DOHH2 (cell line): ENCODE measurements at regions not wholly inside any gene's neighbourhood (a gene's known extent, or its start where the extent isn't known, plus 50 kb on each side); places are given as distances from the start of the nearest gene placed in this dataset.

Source experiments
- H3F3A ChIP-seq: fragments of 200-600 bp; sonication (generic), shearing (Covaris generic); 2 replicates; pipeline ENCODE4 v1.6.0; 2016; ENCODE audit warnings: antibody characterized with exemption, mild to moderate bottlenecking; ENCODE audit not compliant: control insufficient read depth, insufficient read depth
- H3K27ac ChIP-seq: fragments of 200-600 bp; sonication (generic); 2 replicates; pipeline ENCODE4 v1.5.1; 2014; ENCODE audit warnings: low read depth, mild to moderate bottlenecking, low read length, moderate library complexity
- H3K27me3 ChIP-seq: fragments of 200-600 bp; sonication (generic); 2 replicates; pipeline ENCODE4 v1.6.1; 2014; ENCODE audit warnings: mild to moderate bottlenecking, low read length, mixed read lengths; ENCODE audit not compliant: control insufficient read depth
- H3K36me3 ChIP-seq: fragments of 200-600 bp; sonication (generic); 2 replicates; pipeline ENCODE4 v1.6.1; 2014; ENCODE audit warnings: mild to moderate bottlenecking, low read length, moderate library complexity, mixed read lengths; ENCODE audit not compliant: control insufficient read depth
- H3K4me1 ChIP-seq: fragments of 200-600 bp; sonication (generic); 2 replicates; pipeline ENCODE4 v1.6.1; 2014; ENCODE audit warnings: mild to moderate bottlenecking, low read length, mixed read lengths; ENCODE audit not compliant: control insufficient read depth
- H3K4me2 ChIP-seq: fragments of 200-600 bp; sonication (generic); 2 replicates; pipeline ENCODE4 v1.6.0; 2014; ENCODE audit warnings: mild to moderate bottlenecking, low read length, moderate library complexity
- H3K4me3 ChIP-seq: fragments of 200-600 bp; sonication (generic); 2 replicates; pipeline ENCODE4 v1.5.1; 2014; ENCODE audit warnings: mild to moderate bottlenecking, low read length, mixed read lengths
- H3K79me2 ChIP-seq: fragments of 200-600 bp; sonication (generic); 2 replicates; pipeline ENCODE4 v1.6.1; 2014; ENCODE audit warnings: mild to moderate bottlenecking, low read length, mixed read lengths; ENCODE audit not compliant: control insufficient read depth
- H3K9me2 ChIP-seq: fragments of 200-600 bp; sonication (generic); replicated peaks from 2 replicates; pipeline ENCODE4 v1.6.1; 2014; ENCODE audit warnings: mild to moderate bottlenecking, low read length, mixed read lengths; ENCODE audit not compliant: control insufficient read depth
- H3K9me3 ChIP-seq: fragments of 200-600 bp; sonication (generic); 2 replicates; pipeline ENCODE4 v1.6.1; 2014; ENCODE audit warnings: antibody characterized with exemption, low read length, mixed read lengths; ENCODE audit not compliant: control insufficient read depth, insufficient read depth
- H4K20me1 ChIP-seq: fragments of 200-600 bp; sonication (generic); 2 replicates; pipeline ENCODE4 v1.6.0; 2014; ENCODE audit warnings: low read depth, mild to moderate bottlenecking, antibody characterized with exemption, low read length, moderate library complexity; ENCODE audit not compliant: control insufficient read depth, insufficient read depth
- EZH2phosphoT487 ChIP-seq: fragments of 200-600 bp; sonication (generic); IDR thresholded peaks from 2 replicates; pipeline ENCODE4 v1.6.1; 2017; ENCODE audit warnings: borderline replicate concordance, mild to moderate bottlenecking, antibody characterized with exemption, low read length, moderate library complexity, mixed read lengths
- TF ChIP-seq, protein P1 (sequence below): fragments of 200-600 bp; sonication (generic); IDR thresholded peaks from one replicate; pipeline ENCODE4 v1.5.1; 2014; ENCODE audit warnings: antibody characterized with exemption, mild to moderate bottlenecking, low read depth, low read length; ENCODE audit not compliant: poor library complexity, severe bottlenecking

DNA sequence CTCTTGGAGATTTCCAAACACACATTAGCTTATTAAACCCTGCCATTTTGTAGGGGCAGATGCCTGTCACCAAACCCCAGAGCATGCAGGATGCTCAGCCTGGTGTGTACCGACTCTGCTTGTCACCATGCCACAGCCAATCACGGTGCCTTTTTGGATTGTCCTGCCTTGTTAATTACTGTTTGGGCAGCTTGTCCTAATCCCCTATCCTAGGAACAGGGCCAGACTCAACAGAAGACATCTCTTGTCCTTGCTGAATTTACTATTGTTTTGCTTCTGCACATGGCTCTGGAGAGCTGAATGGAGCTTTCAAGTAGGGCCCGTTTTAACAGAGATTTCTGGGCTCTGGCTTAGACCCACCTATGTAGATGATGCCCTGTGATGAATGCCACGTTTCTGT lies 388.5 kb downstream of the AACS start:
- Histone ChIP-seq H3K4me2 (no peak overlapping the region), H3K27me3 (no peaks in the 10 kb centered on the region), H3K27ac (no peak overlapping the region), H3K79me2 (no peaks in the 10 kb centered on the region), H3K36me3 (no peaks in the 10 kb centered on the region), H3F3A (no peaks in the 10 kb centered on the region), H3K9me2 (no peaks in the 10 kb centered on the region), H4K20me1 (no peaks in the 10 kb centered on the region), H3K4me1 (peaks cover 25% of the 10 kb centered on the region), H3K9me3 (peaks cover 12% of the 10 kb centered on the region), H3K4me3 (no peak overlapping the region)
- TF ChIP-seq, protein P1, sequence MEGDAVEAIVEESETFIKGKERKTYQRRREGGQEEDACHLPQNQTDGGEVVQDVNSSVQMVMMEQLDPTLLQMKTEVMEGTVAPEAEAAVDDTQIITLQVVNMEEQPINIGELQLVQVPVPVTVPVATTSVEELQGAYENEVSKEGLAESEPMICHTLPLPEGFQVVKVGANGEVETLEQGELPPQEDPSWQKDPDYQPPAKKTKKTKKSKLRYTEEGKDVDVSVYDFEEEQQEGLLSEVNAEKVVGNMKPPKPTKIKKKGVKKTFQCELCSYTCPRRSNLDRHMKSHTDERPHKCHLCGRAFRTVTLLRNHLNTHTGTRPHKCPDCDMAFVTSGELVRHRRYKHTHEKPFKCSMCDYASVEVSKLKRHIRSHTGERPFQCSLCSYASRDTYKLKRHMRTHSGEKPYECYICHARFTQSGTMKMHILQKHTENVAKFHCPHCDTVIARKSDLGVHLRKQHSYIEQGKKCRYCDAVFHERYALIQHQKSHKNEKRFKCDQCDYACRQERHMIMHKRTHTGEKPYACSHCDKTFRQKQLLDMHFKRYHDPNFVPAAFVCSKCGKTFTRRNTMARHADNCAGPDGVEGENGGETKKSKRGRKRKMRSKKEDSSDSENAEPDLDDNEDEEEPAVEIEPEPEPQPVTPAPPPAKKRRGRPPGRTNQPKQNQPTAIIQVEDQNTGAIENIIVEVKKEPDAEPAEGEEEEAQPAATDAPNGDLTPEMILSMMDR: no peak
- TF ChIP-seq EZH2phosphoT487: no peak

DNA sequence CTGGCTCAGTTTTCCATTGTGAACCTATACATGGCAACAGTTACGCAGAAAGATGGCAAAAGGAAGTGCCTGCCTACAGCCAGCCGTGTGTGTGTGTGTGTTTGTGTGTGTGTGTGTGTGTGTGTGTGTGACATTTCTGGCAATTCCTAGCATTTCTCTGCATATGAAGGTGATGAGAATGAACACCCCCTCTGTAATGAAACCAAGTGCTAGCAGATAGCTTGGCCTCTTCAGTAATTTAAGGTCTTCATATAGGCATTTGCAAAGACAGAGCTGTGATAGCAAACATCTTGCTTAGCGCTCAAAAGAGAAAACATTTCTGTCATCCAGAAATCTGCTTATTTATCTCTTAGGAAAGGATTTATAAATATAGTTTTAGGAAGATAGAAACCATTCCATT lies 389.1 kb downstream of the AACS start:
- no peaks in the 10 kb centered on the region for H3K9me2 ChIP-seq
- no peak overlapping the region for H3K4me3 ChIP-seq
- H3K4me2 ChIP-seq: no peak overlapping the region
- TF ChIP-seq, protein P1: no peak
- no peak for TF ChIP-seq EZH2phosphoT487
- no peaks in the 10 kb centered on the region for H3K27me3 ChIP-seq
- H3K27ac ChIP-seq: no peak overlapping the region
- H3K36me3 ChIP-seq: no peaks in the 10 kb centered on the region
- no peaks in the 10 kb centered on the region for H4K20me1 ChIP-seq
- H3K9me3 ChIP-seq: peaks cover 18% of the 10 kb centered on the region
- H3K79me2 ChIP-seq: no peaks in the 10 kb centered on the region
- H3F3A ChIP-seq: no peaks in the 10 kb centered on the region
- H3K4me1 ChIP-seq: peaks cover 25% of the 10 kb centered on the region

- H3K4me3 ChIP-seq: no peak overlapping the region
- no peaks in the 10 kb centered on the region for H3K9me2 ChIP-seq
- TF ChIP-seq EZH2phosphoT487: no peak
- TF ChIP-seq, protein P1: no peak
- H3K27me3 ChIP-seq: no peaks in the 10 kb centered on the region
- H3K4me2 ChIP-seq: peak overlapping the region; percentile 18; the same call in 1 of the 2 replicates
- no peaks in the 10 kb centered on the region for H3K79me2 ChIP-seq
- H3K9me3 ChIP-seq: peaks cover 18% of the 10 kb centered on the region
- H3K36me3 ChIP-seq: no peaks in the 10 kb centered on the region
- H3F3A ChIP-seq: no peaks in the 10 kb centered on the region
- H3K27ac ChIP-seq: no peak overlapping the region
- H3K4me1 ChIP-seq: peaks cover 25% of the 10 kb centered on the region
- H4K20me1 ChIP-seq: no peaks in the 10 kb centered on the region
Measured at GRCh38 chr12:125454786-125455480, 389.7 kb downstream of the AACS start.
